HG03354 (cell line): ENCODE measurements at regions not wholly inside any gene's neighbourhood (a gene's known extent, or its start where the extent isn't known, plus 50 kb on each side); places are given as distances from the start of the nearest gene placed in this dataset.
"Not testable (repeated sequence)": the region's sequence is repeated elsewhere in the genome, so short reads cannot be mapped to it uniquely, and the experiment has no call there.

ENCODE experiments used
- ATAC-seq: cut with Tn5 transposase; IDR thresholded peaks from one replicate; pipeline ENCODE4 v1.9.1; 2021; ENCODE audit warnings: mild to moderate bottlenecking; ENCODE audit not compliant: unreplicated experiment, poor library complexity, severe bottlenecking

DNA sequence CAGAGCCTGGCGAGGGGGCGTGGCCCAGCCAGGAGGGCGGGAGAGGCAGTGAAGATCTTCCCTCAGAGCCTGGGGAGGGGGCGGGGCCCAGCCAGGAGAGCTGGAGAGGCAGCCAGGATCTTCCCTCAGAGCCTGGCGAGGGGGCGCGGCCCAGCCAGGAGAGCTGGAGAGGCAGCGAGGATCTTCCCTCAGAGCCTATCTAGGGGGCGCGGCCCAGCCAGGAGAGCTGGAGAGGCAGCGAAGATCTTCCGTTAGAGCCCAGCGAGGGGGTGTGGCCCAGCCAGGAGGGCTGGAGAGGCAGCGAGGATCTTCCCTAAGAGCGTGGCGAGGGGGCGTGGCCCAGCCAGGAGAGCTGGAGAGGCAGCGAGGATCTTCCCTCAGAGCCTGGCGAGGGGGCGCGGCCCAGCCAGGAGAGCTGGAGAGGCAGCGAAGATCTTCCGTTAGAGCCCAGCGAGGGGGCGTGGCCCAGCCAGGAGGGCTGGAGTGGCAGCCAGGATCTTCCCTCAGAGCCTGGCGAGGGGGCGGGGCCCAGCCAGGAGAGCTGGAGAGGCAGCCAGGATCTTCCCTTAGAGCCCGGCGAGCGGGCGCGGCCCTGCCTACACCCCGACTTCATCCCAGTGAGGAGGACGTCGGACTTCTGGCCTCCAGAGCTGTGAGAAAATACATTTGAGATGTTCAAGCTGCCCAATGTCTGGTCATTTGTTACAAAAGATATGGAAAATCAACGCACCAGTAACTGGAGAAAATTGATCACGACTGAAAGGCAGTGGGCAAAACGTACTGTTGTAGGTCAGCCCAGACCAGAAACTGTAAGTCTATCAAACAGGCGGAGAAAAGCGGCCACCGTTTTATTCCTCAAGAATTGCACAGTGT lies 63.4 kb upstream of the TMEM18 start:
- not testable (repeated sequence) for ATAC-seq

DNA sequence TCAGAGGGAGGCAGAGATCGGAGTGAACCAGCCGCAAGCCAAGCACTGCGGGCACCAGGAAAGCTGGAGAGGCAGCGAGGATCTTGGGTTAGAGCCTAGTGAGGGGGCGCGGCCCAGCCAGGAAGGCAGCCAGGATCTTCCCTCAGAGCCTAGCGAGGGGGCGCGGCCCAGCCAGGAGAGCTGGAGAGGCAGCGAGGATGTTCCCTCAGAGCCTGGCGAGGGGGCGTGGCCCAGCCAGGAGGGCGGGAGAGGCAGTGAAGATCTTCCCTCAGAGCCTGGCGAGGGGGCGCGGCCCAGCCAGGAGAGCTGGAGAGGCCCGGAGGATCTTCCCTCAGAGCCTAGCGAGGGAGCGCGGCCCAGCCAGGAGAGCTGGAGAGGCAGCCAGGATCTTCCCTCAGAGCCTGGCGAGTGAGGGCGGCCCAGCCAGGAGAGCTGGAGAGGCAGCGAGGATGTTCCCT lies 62.7 kb upstream of the TMEM18 start:
- ATAC-seq: not testable (repeated sequence)

DNA sequence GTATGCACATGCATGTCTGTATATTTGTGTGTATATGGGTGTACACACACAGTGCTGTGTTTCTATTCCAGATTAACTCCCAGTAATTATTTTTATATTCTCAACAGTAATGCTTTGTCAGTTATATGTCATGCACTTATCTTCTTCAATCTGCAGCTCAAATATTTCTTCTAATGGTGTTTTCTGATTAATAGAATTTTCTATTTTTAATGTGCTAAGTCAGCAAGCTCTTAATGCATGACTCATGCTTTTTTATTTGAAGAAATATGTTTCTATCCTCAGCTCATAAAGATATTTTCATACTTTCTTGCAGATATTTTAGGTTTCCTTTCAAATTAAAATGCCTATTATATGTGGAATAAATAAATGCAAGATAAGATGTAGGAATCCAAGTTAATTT lies 59.7 kb upstream of the TMEM18 start:
- ATAC-seq: no peak

DNA sequence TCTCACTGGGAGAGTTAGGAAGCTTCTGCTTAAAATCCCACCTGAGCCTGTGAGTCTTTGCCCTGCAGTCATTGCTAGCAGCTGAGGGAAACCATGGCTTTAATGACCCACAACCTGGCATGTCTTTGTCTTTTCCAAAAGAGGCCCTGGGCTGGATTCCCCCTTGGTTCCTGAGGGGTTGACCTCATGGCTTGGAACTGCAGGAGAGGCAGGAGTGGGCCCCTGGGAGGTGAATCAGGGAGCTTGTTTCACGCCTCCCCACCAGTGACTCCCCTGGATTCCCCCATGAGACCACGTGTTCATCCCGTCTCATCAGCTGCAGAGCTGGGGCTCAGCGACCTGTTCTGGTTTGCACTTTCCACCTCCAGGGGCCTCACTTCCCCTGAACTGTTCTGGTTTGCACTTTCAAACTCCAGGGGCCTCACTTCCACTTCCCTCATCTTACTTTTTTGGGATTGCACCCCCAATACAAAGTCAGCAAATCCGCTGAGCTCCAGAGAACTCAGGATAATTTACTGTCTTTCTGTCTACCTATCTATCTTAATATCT lies 58.5 kb upstream of the TMEM18 start:
- ATAC-seq: no peak

DNA sequence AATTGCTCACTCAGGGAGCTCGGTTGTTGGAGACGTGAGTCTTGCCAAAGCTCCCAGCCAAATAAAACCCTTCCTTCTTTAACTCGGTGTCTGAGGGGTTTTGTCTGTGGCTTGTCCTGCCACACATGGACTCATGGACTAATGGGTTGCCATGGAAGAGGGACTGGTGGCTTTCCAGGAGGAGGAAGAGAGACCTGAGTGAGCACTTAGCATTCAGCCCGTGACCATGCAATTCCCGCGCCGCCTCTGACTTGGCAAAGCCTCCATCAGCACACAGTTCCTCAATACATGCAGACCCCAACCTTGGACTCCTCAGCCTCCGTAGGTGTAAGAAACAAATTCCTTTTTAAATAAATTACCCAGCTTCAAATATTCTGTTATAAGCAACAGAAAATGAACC lies 57.3 kb upstream of the TMEM18 start:
- no peak for ATAC-seq

DNA sequence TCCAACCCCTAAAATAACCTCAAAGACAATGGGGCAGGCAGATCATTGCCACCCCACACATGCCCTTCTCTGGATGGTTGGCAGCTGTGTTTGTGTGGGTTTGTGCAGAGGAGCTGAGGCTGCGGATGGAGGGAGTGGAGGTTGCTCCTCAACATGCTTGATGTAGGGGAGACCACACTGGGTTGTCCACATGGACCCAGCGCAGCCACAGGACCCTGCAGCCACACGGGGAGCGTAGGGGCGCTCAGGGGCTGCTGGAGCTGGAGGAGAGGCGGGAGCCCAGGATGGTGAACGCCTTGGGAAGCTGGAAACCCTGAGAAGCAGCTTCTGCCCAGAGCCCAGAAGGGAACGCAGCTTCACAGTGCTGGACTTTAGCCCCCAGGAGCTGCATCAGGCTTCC lies 56.3 kb upstream of the TMEM18 start:
- no peak for ATAC-seq

DNA sequence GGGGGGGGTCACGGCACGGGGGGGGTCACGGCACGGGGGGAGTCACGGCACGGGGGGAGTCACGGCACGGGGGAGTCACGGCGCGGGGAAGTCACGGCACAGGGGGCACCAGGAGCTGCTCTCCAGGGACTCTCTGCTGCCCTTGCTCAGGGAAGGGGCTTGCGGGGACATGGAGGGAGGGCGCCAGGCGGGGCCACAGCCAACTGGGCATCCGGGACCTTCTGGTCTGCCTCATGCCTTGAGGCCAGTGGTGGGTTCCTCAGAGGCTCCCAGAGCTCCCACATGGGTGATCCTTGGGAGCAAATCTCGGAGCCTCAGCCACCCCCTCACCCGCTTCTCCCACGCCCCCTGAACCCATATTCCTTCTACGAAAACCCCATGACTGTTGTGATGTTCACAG lies 55.8 kb upstream of the TMEM18 start:
- ATAC-seq: no peak

DNA sequence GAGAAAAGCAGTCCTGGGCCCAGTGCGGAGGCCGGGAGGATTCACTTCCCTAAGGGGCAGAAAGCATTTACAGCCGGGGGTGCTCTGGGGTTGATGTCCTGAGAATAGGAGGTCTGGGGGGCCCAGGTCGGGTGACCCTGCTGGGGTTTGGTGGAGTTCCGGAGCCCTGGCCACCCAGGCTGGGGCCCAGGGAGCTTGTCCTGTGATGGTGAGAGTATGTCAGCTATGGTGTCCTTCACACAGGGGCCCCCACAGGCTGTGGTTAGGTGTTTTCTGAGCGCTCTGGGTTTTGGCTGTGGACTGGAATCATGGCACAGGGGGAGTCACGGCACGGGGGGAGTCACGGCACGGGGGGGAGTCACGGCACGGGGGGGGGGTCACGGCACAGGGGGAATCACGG lies 54.5 kb upstream of the TMEM18 start:
- ATAC-seq: no peak

DNA sequence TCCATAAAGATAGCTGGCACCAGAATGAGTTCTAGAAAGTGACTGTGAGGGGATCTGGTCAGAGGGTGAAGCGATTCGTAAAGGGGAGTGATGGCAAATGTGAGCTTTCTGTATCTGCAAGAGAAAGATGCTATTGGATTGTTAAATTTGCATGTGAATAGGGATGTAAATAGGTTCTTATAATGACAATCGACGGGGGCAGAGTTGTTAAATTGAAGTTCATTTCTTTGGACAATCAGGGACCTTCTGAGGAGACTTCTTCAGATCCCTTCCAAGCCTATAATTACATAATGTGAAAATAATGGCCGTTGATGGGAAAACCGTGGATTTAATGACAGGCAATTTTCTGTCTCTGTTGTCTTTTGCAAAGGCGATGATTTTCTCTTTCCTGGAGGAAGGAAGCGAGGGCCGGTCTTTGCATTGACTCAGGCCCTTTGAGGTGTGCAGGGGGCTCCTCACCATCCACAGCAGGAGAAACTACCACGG lies 52.2 kb upstream of the TMEM18 start:
- ATAC-seq: no peak

DNA sequence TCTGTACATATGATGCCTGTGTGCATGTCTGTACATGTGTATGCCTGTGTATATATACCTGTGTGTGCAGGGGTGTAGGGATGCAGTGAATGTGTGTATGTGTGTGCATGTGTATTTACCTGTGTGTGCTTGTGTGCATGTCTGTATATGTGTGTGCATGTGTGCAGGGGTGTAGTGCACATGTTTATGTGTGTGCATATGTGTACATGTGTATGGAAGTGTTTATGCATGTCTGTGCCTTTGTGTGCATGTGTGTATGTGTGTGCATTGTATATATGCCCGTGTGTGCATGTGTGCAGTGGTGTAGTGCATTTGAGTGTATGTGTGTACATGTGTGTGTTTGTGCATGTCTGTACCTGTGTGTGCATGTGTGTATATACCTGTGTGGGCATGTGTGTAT lies 51.0 kb upstream of the TMEM18 start:
- no peak for ATAC-seq

DNA sequence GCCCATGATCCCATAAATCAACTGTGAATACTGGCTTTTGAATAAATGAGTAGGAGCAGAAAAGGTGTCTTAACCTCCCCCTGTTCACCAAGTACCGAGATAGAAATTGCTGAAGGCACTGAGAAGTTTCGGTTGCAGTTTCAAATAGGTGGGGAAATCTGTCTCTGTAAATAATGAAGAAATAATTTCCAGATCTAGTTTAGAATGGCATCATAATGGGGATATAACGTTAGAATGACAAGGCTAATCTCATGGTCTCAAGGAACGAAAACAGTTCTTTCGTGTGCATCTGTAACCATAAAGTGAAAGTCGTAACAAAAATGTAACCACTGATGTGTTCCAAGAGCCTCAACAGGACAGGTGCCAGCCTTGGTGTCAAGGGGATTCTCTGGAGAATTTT lies 49.9 kb upstream of the TMEM18 start:
- ATAC-seq: peak; percentile 87
